Body of pancreas (tissue), 4 donors: ENCODE measurements at regions not wholly inside any gene's neighbourhood (a gene's known extent, or its start where the extent isn't known, plus 50 kb on each side); places are given as distances from the start of the nearest gene placed in this dataset.

Experiments used
- ATAC-seq: fragments of 150-250 bp; one replicate; pipeline ENCODE4 v1.9.1; 2016
- DNase-seq, 4 donors: peaks; one replicate each; pipeline ENCODE4 v3.0.0-alpha.2; 2019
- H3K27ac ChIP-seq, 4 donors: fragments of 200-600 bp; sonication (generic); 1 replicate in 3 of 4; 2 replicates in 1 of 4; pipeline versions ENCODE4 v1.5.1 to v1.6.1; 2016 to 2019; ENCODE audit warnings: mild to moderate bottlenecking in 1 of 4, mixed read lengths in 1 of 4, moderate library complexity in 1 of 4
- H3K27me3 ChIP-seq, 2 donors: fragments of 200-600 bp; sonication (generic); one replicate each; pipeline ENCODE4 v1.6.0; 2016; ENCODE audit warnings: mild to moderate bottlenecking in 1 of 2
- H3K36me3 ChIP-seq, 2 donors: fragments of 200-600 bp; sonication (generic); replicated peaks in 1 of 2; 2 replicates each; pipeline ENCODE4 v1.5.1; 2016; ENCODE audit warnings: low read depth in 2 of 2; ENCODE audit not compliant: insufficient read depth in 1 of 2
- H3K4me1 ChIP-seq: fragments of 200-600 bp; sonication (generic); one replicate; pipeline ENCODE4 v1.6.0; 2016
- H3K4me3 ChIP-seq, 2 donors: fragments of 200-600 bp; sonication (generic); 1 replicate in 1 of 2; 2 replicates in 1 of 2; pipeline ENCODE4 v1.5.1; 2016 to 2019
- H3K9me3 ChIP-seq, 3 donors: fragments of 200-600 bp; sonication (generic); 1 replicate in 2 of 3; 2 replicates in 1 of 3; pipeline ENCODE4 v1.5.1; 2016
- CTCF ChIP-seq, 7 experiments: fragments of 450-650 bp in 4 of 7; fragments of 200-600 bp in 3 of 7; sonication (generic) in 3 of 7; IDR thresholded peaks; one replicate each; pipeline ENCODE4 v1.5.1; 2016 to 2019; ENCODE audit warnings: antibody characterized with exemption in 7 of 7
- POLR2A ChIP-seq, 3 donors: fragments of 450-650 bp; IDR thresholded peaks; one replicate each; pipeline ENCODE4 v1.6.1; 2016; ENCODE audit warnings: antibody characterized with exemption in 3 of 3, mild to moderate bottlenecking in 2 of 3
- WGBS, 2 donors: methylation state at CpG; one replicate each; pipeline ENCODE4 v1.1.5; 2017; 5-methylcytosine and 5-hydroxymethylcytosine counted together
- intact Hi-C: fragments of 100-400 bp; cut with DNase I; formaldehyde crosslinking; loops from one replicate; pipeline ENCODE4 v1.15.1; 2023

GRCh38 chr2:173739006-173739405 lies 226.2 kb downstream of the SP3 start:
- Histone ChIP-seq H3K27me3 (no peaks in the 10 kb centered on the region), H3K36me3 (no peaks in the 10 kb centered on the region), H3K9me3 (no peaks in the 10 kb centered on the region), H3K4me3 (no peak overlapping the region), H3K4me1 (peaks cover 5% of the 10 kb centered on the region), H3K27ac (no peak overlapping the region)
- no peak for ATAC-seq
- TF ChIP-seq POLR2A (IDR thresholded peaks at IDR 0.05) = no peak
- TF ChIP-seq CTCF (IDR thresholded peaks at IDR 0.05) = no peak
- intact Hi-C loops = no loop called here
- 66 to 81% methylated on average over 5 of the region's 5 CpGs for WGBS, 2 donors
- DNase-seq = no peak

GRCh38 chr2:173740639-173741038 lies 224.5 kb downstream of the SP3 start:
- Histone ChIP-seq H3K36me3 (no peaks in the 10 kb centered on the region), H3K27me3 (no peaks in the 10 kb centered on the region), H3K4me3 (no peak overlapping the region), H3K4me1 (no peaks in the 10 kb centered on the region), H3K27ac (no peak overlapping the region), H3K9me3 (no peaks in the 10 kb centered on the region)
- TF ChIP-seq POLR2A (IDR thresholded peaks at IDR 0.05) (no peak), CTCF (IDR thresholded peaks at IDR 0.05) (no peak)
- intact Hi-C loops = no loop called here
- ATAC-seq (no peak), DNase-seq (no peak)
- WGBS, 2 donors = 75 to 78% methylated on average over 5 of the region's 5 CpGs

GRCh38 chr2:173741759-173742158 lies 223.4 kb downstream of the SP3 start:
- intact Hi-C loops = no loop called here

GRCh38 chr2:173747035-173747434 lies 218.1 kb downstream of the SP3 start:
- H3K4me3 ChIP-seq = no peak overlapping the region
- H3K4me1 ChIP-seq = no peaks in the 10 kb centered on the region
- whole genome bisulfite sequencing, 2 donors = 93 to 97% methylated on average over 6 of the region's 6 CpGs
- H3K27me3 ChIP-seq = no peaks in the 10 kb centered on the region
- ATAC-seq (no peak), DNase-seq (no peak)
- H3K9me3 ChIP-seq = no peaks in the 10 kb centered on the region
- intact Hi-C loops = no loop called here
- no peak for TF ChIP-seq CTCF (IDR thresholded peaks at IDR 0.05)
- no peak for TF ChIP-seq POLR2A (IDR thresholded peaks at IDR 0.05)
- H3K27ac ChIP-seq = no peak overlapping the region
- H3K36me3 ChIP-seq = no peaks in the 10 kb centered on the region

More at GRCh38 chr2:173741759-173742158, 223.4 kb downstream of the SP3 start:
- Histone ChIP-seq H3K4me1 (no peaks in the 10 kb centered on the region), H3K36me3 (no peaks in the 10 kb centered on the region), H3K27ac (no peak overlapping the region), H3K27me3 (no peaks in the 10 kb centered on the region), H3K9me3 (no peaks in the 10 kb centered on the region), H3K4me3 (no peak overlapping the region)
- ATAC-seq (no peak), DNase-seq (peak in 1 of 4 donors; percentile 15)
- WGBS, 2 donors = 77 to 94% methylated on average over 2 of the region's 2 CpGs
- TF ChIP-seq POLR2A (IDR thresholded peaks at IDR 0.05) = no peak
- TF ChIP-seq CTCF (IDR thresholded peaks at IDR 0.05) = no peak

GRCh38 chr2:173749315-173749714 lies 215.9 kb downstream of the SP3 start:
- ATAC-seq (no peak), DNase-seq (no peak)
- intact Hi-C loops = no loop called here
- 21 to 23% methylated on average over 2 of the region's 2 CpGs for WGBS, 2 donors
- H3K4me1 ChIP-seq = no peaks in the 10 kb centered on the region
- no peaks in the 10 kb centered on the region for H3K9me3 ChIP-seq
- H3K27ac ChIP-seq = no peak overlapping the region
- H3K4me3 ChIP-seq = no peak overlapping the region
- no peaks in the 10 kb centered on the region for H3K36me3 ChIP-seq
- peak in 2 of 7 experiments; percentile 23 to 25 for TF ChIP-seq CTCF (IDR thresholded peaks at IDR 0.05)
- no peak for TF ChIP-seq POLR2A (IDR thresholded peaks at IDR 0.05)
- H3K27me3 ChIP-seq = no peaks in the 10 kb centered on the region
